ENCODE measurements at regions not wholly inside any gene's neighbourhood (a gene's known extent, or its start where the extent isn't known, plus 50 kb on each side); places are given as distances from the start of the nearest gene placed in this dataset.

- no peak for TF ChIP-seq FOXM1 (IDR thresholded peaks at IDR 0.05; ENCODE audit: borderline replicate concordance, low read depth)
- TF ChIP-seq YY1 (IDR thresholded peaks at IDR 0.05; ENCODE audit: low read depth) = no peak
- TF ChIP-seq CREB1 (IDR thresholded peaks at IDR 0.05; ENCODE audit: low read depth) = no peak
- no peak for TF ChIP-seq EGR1 (IDR thresholded peaks at IDR 0.05)
- no peak for TF ChIP-seq ZBTB7A (IDR thresholded peaks at IDR 0.05; ENCODE audit: low read depth)
- TF ChIP-seq EP300 (IDR thresholded peaks at IDR 0.05; ENCODE audit: borderline replicate concordance) = no peak
Observed at GRCh38 chr9:83183621-83184020, 120.7 kb upstream of the RASEF start.
